Peyer's patch (tissue), 4 donors: ENCODE measurements at regions not wholly inside any gene's neighbourhood (a gene's known extent, or its start where the extent isn't known, plus 50 kb on each side); places are given as distances from the start of the nearest gene placed in this dataset.
A peak's percentile ranks its signal among the peaks of the same experiment; 100 is the strongest.
"Not testable (repeated sequence)": the region's sequence is repeated elsewhere in the genome, so short reads cannot be mapped to it uniquely, and the experiment has no call there.

ENCODE experiments used
- DNase-seq, 3 donors: peaks; one replicate each; pipeline ENCODE4 v3.0.0-alpha.2; 2017 to 2019
- H3K27ac ChIP-seq, 4 donors: fragments of 200-600 bp; sonication (generic); one replicate each; pipeline ENCODE4 v1.5.1; 2016 to 2019
- H3K27me3 ChIP-seq, 2 donors: fragments of 200-600 bp; sonication (generic); one replicate each; pipeline ENCODE4 v1.5.1; 2019
- H3K36me3 ChIP-seq, 3 donors: fragments of 200-600 bp; sonication (generic); one replicate each; pipeline ENCODE4 v1.5.1; 2016 to 2019
- H3K4me1 ChIP-seq, 4 donors: fragments of 200-600 bp; sonication (generic); one replicate each; pipeline ENCODE4 v1.5.1; 2016 to 2019
- H3K4me3 ChIP-seq, 4 donors: fragments of 200-600 bp; sonication (generic); 1 replicate in 3 of 4; 2 replicates in 1 of 4; pipeline ENCODE4 v1.5.1; 2016 to 2019; ENCODE audit warnings: mild to moderate bottlenecking in 1 of 4
- H3K9me3 ChIP-seq, 4 donors: fragments of 200-600 bp; sonication (generic); one replicate each; pipeline ENCODE4 v1.5.1; 2016 to 2019; ENCODE audit warnings: mild to moderate bottlenecking in 1 of 4
- POLR2A ChIP-seq, 2 donors: fragments of 450-650 bp; IDR thresholded peaks; one replicate each; pipeline ENCODE4 v1.5.1; 2017; ENCODE audit warnings: antibody characterized with exemption in 2 of 2, mild to moderate bottlenecking in 2 of 2, moderate library complexity in 2 of 2
- TF ChIP-seq, protein P1 (sequence below), 6 experiments: fragments of 450-650 bp in 4 of 6; fragments of 200-600 bp in 2 of 6; sonication (generic) in 1 of 6; IDR thresholded peaks; one replicate each; pipeline ENCODE4 v1.5.1; 2017 to 2019; ENCODE audit warnings: antibody characterized with exemption in 6 of 6, mild to moderate bottlenecking in 3 of 6, moderate library complexity in 1 of 6

DNA sequence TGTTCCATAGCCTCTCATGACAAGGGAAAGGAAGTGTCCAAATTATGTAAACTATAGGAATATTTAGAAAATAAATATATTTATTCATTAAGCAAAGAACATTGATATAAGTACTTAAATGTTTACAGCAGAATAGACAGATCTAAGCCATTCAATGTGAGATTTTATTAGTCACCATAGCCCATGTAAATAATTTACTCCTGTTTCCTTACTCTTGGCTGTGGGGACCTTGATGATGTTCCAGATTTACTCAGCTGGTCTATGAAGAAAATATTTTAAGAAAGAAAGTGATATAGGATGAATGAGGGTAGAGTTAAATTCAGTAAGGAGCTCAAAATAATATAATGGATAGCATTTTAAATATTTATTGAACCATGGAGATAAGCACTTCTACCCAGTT lies 442.6 kb upstream of the KLF6 start:
- DNase-seq, result no peak
- TF ChIP-seq POLR2A (IDR thresholded peaks at IDR 0.05), result no peak
- TF ChIP-seq, protein P1, sequence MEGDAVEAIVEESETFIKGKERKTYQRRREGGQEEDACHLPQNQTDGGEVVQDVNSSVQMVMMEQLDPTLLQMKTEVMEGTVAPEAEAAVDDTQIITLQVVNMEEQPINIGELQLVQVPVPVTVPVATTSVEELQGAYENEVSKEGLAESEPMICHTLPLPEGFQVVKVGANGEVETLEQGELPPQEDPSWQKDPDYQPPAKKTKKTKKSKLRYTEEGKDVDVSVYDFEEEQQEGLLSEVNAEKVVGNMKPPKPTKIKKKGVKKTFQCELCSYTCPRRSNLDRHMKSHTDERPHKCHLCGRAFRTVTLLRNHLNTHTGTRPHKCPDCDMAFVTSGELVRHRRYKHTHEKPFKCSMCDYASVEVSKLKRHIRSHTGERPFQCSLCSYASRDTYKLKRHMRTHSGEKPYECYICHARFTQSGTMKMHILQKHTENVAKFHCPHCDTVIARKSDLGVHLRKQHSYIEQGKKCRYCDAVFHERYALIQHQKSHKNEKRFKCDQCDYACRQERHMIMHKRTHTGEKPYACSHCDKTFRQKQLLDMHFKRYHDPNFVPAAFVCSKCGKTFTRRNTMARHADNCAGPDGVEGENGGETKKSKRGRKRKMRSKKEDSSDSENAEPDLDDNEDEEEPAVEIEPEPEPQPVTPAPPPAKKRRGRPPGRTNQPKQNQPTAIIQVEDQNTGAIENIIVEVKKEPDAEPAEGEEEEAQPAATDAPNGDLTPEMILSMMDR (IDR thresholded peaks at IDR 0.05), result no peak
- Histone ChIP-seq H3K9me3 (no peaks in the 10 kb centered on the region), H3K27ac (no peak overlapping the region), H3K4me1 (no peaks in the 10 kb centered on the region), H3K4me3 (no peak overlapping the region), H3K27me3 (no peaks in the 10 kb centered on the region), H3K36me3 (no peaks in the 10 kb centered on the region)

- no peaks in the 10 kb centered on the region for H3K36me3 ChIP-seq
- H3K4me3 ChIP-seq, result no peak overlapping the region
- DNase-seq, result no peak
- H3K4me1 ChIP-seq, result no peaks in the 10 kb centered on the region
- H3K27ac ChIP-seq, result no peak overlapping the region
- H3K9me3 ChIP-seq, result no peaks in the 10 kb centered on the region
- H3K27me3 ChIP-seq, result no peaks in the 10 kb centered on the region
- TF ChIP-seq, protein P1 (IDR thresholded peaks at IDR 0.05), result no peak
- TF ChIP-seq POLR2A (IDR thresholded peaks at IDR 0.05), result no peak
Measured at GRCh38 chr10:4226941-4227540, 442.0 kb upstream of the KLF6 start.

- TF ChIP-seq, protein P1 (IDR thresholded peaks at IDR 0.05), result no peak
- TF ChIP-seq POLR2A (IDR thresholded peaks at IDR 0.05), result no peak
- Histone ChIP-seq H3K4me3 (no peak overlapping the region), H3K27ac (no peak overlapping the region), H3K36me3 (no peaks in the 10 kb centered on the region), H3K9me3 (no peaks in the 10 kb centered on the region), H3K4me1 (no peaks in the 10 kb centered on the region), H3K27me3 (no peaks in the 10 kb centered on the region)
- DNase-seq, result no peak
Measured at GRCh38 chr10:4224178-4224577, 439.2 kb upstream of the KLF6 start.

DNA sequence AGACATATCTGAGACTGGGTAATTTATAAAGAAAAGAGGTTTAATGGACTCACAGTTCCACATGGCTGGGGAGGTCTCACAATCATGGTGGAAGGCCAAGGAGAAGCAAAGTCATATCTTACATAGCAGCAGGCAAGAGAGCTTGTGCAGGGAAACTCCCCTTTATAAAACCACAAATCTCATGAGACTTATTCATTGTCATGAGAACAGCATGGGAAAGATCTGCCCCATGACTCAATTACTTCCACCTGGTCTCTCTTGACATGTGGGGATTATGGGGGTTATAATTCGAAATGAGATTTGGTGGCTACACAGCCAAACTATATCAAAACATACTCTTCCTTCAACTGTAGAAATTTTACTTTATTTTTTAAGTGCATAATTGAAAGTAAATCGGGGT lies 436.3 kb upstream of the KLF6 start:
- not testable (repeated sequence) for H3K4me1 ChIP-seq, H3K36me3 ChIP-seq, H3K27ac ChIP-seq, DNase-seq, H3K27me3 ChIP-seq, H3K9me3 ChIP-seq, H3K4me3 ChIP-seq

DNA sequence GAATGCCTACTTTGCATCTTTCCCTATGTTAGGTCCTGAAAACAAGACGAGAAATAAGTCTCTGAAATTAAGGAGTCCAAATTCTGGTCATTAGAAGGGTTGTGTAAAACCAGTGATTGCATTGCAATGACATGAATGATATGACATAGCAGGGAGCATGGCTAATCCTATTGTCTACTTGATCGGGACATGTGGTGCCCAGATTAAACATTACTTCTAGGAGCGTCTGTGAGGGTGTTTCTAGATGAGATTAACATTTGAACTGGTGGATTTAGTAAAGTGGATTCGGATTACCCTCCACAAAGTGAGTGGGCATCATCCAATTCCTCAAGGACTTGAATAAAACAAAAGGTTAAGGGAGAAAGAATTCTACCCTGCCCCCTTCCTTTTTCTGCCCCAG lies 434.9 kb upstream of the KLF6 start:
- DNase-seq, result no peak
- TF ChIP-seq, protein P1 (IDR thresholded peaks at IDR 0.05), result no peak
- TF ChIP-seq POLR2A (IDR thresholded peaks at IDR 0.05), result no peak
- no peaks in the 10 kb centered on the region for H3K27me3 ChIP-seq
- H3K9me3 ChIP-seq, result no peaks in the 10 kb centered on the region
- no peak overlapping the region for H3K4me3 ChIP-seq
- no peaks in the 10 kb centered on the region for H3K36me3 ChIP-seq
- H3K27ac ChIP-seq, result no peak overlapping the region
- peaks cover 0 to 11% (median 4%) of the 10 kb centered on the region in 4 donors for H3K4me1 ChIP-seq

DNA sequence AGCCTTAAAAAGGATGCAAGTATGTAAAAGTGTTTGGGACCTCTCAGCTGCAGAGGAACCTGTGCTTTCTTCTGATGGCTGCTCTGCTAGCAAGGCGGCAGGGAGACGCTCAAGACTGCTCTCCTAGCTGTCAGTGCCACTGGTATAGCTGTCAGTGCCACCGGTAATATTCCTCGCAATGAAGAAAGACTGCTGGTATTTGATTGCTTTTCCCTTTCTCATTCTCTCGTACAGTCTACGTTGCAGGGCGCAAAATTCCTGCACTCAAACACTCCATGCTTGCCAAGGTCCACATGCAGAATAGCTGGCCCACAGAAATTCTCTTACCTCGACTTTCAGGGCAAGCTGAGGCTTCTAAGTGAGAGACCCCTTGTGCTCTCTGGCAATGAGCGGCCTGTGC lies 432.6 kb upstream of the KLF6 start:
- Histone ChIP-seq H3K9me3 (no peaks in the 10 kb centered on the region), H3K4me1 (peaks cover 0 to 14% (median 5%) of the 10 kb centered on the region in 4 donors), H3K27me3 (no peaks in the 10 kb centered on the region), H3K36me3 (no peaks in the 10 kb centered on the region), H3K27ac (peak overlapping the region in 2 of 4 donors; percentile 65 to 88), H3K4me3 (peak overlapping the region in 2 of 4 donors; percentile 26 to 42)
- no peak for DNase-seq
- TF ChIP-seq, protein P1 (IDR thresholded peaks at IDR 0.05), result no peak
- no peak for TF ChIP-seq POLR2A (IDR thresholded peaks at IDR 0.05)
